SHP77 (cell line): ENCODE measurements at regions not wholly inside any gene's neighbourhood (a gene's known extent, or its start where the extent isn't known, plus 50 kb on each side); places are given as distances from the start of the nearest gene placed in this dataset.
"Not testable (repeated sequence)": the region's sequence is repeated elsewhere in the genome, so short reads cannot be mapped to it uniquely, and the experiment has no call there.

Source experiments
- DNase-seq, 2 experiments: peaks; one replicate each; lab custom pipeline; 2025; lab: John Stamatoyannopoulos, UW

DNA sequence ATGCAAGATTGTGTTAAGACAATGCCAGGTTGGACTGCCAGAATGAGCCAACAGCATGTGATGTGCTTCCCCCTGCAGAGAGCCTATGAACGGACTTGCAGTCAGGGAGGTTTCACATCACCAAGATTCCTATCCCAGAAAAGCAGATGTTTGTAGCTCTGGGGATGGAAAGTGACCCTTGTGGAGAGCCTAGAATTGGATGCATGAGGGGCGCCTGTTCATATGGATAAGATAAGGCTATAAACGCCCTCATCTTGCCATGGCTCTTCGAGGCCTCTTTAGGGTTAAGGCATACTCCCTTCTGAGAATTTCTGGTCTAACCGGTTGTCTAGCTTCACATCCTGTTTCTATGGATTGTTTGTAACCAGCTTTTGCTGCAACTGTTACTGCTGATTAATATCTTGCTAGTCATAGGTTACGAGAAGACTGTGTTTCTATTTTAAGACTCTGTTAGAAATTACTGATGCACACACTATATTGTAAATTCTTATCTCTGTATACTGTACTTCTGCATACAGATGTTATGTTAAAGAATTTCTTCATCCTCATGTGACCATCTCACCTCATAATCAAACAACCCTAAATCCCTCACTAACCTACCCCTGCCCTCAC lies 295.8 kb downstream of the PTGER3 start:
- DNase-seq = not testable (repeated sequence)

DNA sequence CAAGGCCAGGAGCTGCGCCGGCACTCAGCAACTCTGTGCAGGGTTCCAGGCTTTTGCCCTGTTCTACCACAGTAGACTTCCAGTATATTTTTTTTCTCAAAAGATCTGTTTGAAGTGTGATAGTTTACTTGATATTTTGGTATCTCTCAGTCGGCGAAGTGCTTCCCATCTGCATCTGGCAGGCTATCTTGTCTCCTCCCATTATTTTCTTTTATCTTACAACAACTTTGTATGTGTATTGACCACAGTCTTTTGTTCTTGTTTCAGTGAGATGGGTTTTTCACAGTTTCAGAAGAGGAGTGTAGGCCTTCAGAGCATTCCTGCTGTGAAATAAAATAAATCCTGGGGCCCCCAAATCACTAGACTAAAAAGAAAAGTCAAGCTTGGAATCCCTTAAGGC lies 292.9 kb downstream of the PTGER3 start:
- no peak for DNase-seq

DNA sequence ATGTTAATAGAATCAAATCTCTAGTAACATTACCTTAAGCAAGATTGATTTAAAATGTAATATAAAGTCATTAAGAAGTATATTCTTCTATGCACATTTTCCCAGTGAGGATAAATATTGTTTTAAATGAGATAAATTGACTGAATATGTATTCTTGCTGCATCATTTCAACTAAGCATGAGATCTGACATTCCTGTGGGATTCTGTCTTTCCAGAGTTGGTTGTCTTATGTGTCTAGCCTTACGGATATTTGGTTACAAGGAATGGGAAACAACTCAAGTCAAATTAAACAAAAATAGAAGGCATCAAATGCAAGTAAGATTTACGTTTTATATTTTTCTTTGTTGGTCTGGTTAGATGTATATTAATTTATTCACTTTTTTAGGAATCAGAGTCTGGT lies 287.5 kb downstream of the PTGER3 start:
- no peak for DNase-seq

DNA sequence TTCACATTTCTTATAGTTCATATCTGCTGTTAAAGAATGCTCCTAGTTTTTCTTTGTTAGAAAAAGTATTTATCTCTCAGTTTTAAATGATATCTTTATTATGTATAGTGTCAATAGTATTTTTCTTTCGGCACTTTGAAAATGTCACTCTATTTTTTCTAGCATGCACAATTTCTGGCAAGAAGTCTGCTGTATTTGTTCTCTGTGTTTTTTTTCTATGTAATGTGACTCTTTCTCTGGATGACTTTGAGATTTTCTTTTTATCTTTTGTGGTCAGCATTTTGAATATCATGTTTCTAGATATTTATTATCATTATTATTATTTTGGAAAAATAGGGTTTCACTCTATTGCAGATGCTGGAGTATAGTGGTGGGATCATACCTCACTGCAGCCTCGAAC lies 285.2 kb downstream of the PTGER3 start:
- no peak for DNase-seq

DNA sequence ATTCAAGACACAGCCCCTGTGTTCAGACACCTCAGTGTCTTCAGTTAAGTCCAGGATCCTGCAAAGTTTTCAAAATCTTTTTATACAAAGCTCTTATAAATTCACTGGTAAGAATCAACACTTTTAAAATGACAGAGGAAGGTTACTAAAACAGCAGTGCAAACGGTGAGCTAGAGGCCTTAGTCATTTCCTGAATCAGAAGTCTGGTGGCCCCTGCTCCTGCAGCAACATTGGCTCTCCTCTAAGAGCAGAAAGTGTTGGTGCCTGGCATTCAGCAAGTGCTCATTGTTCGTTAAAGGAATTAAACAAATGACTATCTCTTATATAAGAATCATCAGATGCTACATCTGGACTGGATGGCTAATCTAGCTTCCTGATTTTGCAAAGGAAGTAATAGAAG lies 282.9 kb downstream of the PTGER3 start:
- DNase-seq = no peak

DNA sequence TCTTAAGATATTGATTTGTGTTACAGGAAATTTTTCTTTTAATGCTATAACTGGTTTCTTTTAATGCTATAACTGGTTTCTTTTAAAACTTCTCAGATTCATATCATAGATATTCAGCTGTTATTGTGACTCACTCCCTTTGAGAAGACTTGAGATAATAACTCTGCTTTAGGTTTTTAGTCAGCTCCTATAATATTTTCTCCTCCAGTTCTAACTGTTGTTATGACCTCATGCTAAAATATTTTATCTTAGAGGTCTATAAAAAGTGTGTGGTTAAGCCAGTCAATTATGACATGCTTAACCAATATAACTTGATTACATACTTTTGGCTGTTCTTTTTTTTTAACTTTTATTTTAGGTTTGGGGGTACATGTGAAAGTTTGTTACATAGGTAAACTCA lies 280.2 kb downstream of the PTGER3 start:
- DNase-seq = no peak

DNA sequence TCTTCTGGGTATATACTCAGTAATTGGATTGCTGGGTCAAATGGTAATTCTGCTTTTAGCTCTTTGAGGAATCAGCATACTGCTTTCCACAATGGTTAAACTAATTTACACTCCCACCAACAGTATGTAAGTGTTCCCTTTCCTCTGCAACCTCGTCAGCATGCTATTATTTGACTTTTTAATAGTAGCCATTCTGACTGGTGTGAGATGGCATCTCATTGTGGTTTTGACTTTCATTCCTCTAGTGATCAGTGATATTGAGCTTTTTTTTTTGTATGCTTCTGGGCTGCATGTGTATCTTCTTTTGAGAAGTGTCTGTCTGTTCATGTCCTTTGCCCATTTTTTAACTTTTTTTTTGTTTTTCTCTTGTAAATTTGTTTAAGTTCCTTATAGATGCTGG lies 279.4 kb downstream of the PTGER3 start:
- DNase-seq = no peak

DNA sequence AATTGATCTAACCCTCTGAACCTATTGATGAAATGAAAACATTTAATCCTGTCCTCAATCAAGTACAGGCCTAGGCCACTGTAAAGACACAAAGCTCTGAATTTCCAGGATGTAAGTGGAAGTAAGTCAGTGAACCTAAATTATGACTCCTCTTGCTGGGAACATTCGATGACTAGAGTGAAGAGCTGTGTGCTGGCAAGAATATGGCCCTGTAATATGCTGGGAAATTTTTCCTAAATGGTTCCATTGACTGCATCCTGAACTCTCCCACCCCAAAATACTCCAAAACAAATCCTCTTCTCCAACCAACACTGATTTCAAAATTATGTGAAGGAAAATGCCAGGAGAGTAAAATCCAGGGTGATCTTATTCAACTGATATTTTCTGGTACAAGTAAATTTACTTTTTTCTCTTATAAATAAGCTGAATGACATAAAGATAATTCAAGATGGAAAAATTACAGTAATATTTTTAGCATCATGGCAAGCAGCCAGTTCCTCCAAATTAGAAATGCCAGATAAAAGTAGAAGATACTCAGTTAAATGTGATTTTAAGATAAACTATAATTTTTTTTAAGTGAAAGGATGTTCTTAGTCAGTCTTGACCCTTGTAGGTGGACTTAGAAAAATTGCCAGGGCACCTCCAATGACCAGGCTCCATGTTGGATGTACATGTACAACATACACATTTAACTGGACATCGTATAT lies 269.4 kb downstream of the PTGER3 start:
- DNase-seq = no peak

DNA sequence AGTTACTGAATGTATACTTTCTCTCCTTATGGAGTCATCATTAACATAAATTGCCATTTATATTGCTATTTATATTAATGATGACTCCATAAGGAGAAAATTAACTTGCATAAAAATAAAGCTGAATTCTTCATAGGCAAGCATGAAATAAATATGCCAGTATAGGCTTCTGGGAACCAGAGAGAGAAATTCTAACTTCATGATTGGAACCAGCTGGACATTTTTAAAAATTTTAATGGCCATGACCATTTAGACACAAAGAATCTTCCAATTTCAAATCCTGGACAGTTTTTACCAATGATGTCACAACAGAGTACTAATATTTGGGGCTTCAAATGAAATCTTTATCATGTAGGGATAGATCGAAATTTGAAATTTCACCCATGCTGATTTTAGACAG lies 268.7 kb downstream of the PTGER3 start:
- DNase-seq = no peak

DNA sequence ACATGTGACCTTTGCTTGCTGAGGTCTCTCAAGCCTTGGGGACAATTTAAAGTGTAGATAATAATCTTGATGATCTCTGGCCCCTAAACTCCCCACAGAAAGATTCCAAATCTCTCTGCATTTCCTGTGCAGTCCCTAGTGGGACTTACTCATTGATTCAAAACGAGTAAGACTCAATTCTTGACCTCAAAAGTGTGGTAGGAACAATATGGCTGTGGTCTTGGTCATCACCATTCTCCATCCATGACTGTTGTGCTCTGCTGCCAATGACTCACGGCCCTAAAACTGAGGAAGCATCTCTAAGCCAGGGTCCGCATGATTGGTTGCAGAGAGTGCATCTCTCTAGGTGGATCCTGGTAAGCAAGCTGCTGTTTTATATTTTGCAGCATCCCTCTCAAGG lies 268.0 kb downstream of the PTGER3 start:
- DNase-seq = no peak

DNA sequence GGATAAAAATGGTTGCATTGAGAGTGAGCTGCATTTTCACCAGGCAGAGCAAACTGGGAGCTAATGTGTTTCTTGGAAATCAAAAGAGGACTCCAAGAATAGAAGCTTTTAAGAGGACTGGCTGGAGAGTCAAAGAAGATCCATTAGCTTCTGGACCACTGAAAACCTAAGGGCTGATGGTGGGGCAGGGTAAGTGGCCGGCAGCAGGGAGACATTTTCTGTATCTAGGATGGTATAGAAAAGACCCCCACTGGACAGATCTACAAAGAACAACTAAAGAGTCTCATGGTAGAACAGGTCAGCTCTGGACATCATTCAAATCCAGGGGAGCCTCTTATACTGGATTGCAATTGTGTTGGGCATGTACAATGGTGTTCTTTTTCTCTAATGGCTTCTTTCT lies 262.3 kb downstream of the PTGER3 start:
- DNase-seq = no peak

DNA sequence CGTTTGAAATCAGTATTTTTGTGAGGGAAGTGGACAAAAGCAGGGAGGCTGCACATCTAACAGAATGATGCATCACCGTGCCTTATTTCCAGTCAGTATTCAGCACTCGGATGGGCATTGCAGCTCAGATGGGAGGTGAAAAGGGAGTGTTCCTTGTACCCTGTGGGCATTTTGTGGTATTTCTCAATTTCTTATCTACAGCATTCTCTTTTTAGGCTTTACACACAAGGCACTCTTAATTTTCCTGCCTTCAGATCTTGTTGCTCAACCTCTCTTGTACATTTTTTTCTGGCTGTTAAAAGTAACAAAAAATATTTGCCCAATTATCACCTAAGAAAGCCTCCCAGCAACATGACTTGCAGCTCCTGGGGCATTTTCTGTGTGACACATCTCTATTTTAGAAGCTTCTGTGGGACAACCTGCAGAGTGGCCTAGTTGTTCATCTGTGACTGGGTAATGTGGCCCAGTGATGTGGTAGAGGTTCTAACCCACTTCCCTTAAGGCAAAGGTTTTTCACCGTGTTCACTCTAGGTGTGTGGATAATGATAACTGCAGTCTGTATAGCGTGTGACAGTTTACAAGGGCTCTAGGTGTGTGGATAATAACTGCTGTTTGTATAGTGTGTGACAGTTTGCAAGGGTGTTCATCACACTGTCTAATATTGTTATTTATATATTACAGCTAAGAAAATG lies 257.2 kb downstream of the PTGER3 start:
- DNase-seq = no peak

DNA sequence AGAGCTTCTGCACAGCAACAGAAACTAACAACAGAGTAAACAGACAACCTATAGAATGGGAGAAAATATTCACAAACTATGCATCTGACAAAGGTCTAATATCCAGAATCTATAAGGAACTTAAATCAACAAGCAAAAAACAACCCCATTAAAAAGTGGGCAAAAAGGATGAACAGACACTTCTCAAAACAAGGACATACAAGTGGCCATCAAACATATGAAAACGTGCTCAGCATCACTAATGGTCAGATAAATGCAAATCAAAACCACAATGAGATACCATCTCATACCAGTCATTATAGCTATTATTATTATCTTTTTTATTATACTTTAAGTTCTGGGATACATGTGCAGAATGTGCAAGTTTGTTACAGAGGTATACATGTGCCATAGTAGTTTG lies 252.6 kb downstream of the PTGER3 start:
- not testable (repeated sequence) for DNase-seq

DNA sequence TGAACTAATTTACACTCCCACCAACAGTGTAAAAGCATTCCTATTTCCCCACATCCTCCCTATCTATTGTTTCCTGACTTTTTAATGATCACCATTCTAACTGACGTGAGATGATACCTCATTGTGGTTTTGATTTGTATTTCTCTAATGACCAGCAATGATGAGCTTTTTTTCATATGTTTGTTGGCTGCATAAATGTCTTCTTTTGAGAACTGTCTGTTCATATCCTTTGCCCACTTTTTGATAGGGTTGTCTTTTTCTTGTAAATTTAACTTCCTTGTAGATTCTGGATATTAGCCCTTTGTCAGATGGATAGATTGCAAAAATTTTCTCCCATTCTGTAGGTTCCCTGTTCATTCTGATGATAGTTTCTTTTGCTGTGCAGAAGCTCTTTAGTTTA lies 251.3 kb downstream of the PTGER3 start:
- DNase-seq = not testable (repeated sequence)

DNA sequence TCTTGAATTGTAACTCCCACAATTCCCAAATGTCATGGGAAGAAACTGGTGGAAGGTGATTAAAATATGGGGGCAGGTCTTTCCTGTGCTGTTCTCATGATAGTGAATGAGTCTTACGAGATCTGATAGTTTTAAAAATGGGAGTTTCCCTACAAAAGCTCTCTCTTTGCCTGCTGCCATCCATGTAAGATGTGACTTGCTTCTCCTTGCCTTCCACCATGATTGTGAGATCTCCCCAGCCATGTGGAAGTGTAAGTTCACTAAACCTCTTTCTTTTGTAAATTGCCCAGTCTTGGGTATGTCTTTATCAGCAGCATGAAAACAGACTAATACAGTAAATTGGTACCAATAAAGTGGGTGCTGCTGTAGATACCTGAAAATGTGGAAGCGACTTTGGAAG lies 245.0 kb downstream of the PTGER3 start:
- not testable (repeated sequence) for DNase-seq

DNA sequence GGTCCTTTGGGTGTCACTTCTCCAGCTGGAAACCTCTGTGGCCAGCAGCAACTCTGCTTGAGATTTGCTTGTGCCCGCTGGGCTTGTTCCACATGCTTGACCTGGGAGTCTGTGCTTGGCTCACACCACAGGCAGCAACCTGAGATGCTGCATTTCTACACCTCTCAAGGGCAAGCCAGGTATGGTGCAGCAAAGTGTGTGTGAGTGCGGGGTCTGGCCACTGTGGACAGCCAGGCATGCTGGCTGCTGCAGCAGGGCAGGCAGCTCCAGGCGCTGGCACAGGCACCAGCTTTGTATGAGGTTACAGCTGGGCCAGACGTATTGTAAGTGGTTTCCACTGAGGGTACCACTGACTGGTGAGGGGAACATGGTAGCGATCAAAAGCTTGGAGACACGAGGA lies 242.0 kb downstream of the PTGER3 start:
- no peak for DNase-seq

DNA sequence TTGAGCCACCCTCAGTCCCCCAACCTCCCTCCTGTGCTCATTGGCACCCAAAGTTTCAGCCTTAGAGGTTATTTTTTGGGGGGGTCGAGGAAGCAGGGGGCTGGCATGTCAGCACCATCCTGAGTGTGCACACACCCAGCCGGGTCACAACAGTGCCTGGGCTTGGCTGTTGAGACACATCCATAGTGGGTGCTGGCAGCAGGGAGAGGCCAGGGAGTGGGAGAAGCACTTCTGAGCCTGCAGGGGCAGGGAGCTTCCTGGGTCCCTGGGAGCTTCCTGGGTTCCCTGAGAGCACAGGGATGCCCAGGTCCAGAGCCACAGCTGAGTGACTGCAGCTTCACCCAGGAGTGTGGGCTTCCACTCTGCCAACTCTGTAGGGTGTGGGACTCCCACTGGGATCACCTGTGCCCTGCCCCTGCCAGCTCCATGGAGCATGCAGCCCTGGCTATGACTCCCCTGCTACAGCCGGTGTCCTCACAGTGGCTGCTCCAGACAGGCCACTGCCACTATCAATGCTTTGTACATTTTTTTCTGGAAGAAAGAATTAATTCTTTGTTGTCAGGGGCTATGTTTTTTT lies 240.4 kb downstream of the PTGER3 start:
- DNase-seq = no peak

DNA sequence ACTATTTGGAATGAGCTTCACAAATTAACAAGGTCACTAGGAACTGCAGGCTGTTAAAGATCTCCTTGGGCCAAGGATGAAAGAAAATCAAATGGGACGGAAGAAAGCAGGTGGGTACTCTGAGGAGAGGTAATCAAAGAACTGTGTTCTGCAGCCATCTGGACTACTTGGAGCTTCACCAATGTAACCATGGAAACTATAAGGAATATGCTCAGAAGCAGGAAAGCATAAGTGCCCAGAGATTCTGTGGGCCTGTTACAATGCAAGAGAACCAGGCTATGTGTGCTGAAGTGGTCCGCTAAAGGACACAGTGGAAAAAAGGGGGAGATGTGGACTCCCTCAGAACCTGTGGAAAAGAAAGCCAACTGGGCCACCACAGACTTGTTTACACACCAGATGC lies 238.5 kb downstream of the PTGER3 start:
- no peak for DNase-seq

DNA sequence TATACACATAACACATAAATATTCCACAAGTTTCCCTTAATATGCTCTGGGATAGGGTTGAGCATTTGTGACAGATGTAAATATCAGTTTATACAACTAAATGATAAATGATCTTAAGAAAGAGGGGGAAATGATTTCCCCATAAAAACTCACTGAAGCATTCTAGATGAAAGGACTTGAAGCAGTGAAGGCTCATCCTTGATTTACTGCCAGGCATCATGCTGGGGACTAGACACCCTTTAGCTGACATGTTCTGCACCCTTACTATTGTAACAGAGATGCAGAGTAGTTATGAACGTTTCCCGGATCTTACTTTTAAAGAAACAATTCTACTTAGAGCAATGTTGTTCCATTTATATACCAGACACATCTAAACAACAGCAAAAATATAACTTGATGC lies 235.8 kb downstream of the PTGER3 start:
- DNase-seq = no peak

DNA sequence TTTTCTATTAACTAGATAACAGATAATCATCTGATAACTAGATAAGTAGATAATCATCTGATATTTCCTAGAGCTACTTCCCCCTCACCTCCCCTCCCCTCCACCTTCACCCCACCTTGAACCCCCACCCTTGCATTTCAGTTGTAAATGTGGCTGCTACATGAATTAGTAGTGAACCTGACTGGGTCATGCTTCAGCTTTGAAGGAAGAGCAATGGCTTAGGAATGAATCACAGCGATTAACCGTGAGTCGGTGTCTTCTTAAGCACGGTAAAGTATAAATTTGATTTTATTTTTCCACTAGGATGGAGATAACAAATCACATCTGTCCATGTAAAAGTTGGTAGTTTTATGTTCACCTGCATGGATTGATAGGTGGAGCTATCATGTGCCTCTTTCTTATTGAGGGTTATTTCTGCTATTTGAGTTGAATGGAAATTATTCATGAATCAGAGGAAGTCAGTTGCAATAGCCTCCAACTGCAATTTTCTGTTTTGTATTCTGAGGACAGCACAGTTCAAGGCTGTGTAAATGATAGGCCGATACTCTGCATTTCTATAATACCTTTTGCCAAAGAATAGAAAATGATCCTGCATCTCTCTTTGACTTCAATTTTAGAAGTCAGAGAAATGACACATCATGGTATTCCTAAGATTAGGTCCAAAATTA lies 235.0 kb downstream of the PTGER3 start:
- no peak for DNase-seq

DNA sequence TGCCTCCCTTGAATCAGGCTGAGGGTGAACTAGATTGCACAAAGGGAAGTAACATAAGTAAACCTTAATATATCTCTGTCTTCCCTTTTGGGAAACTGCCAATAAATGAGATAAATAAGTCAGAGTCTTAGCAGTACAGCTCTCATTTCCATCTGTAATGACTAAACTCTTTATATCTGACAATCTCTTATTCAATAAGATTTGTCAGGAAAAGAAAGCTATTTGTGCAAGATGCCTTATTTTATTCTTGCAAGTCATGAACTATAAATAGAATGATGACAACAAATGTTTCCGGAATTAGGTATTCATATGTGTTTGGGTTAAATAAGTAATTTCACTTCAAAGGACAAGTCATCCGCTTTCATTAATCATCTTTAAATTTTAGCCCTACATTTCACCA lies 229.2 kb downstream of the PTGER3 start:
- no peak for DNase-seq

DNA sequence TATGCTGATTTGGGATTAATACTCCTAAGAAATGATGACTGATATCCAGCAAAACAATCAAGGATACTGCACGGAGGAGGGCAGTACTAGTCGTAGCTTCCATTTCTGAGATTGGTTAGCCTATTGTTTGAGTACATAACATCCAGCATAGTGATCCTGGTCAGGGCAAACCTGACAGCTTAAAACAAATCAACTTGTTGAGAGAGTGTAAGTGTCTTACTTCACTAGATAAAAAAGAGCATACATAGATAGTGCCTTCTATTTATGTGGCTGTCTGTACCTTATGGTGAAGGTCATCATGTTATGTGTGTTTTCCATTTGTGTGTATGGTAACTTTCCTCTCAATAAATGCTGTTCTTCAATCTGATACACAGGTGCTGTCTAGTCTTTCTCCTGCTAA lies 228.4 kb downstream of the PTGER3 start:
- DNase-seq = no peak

DNA sequence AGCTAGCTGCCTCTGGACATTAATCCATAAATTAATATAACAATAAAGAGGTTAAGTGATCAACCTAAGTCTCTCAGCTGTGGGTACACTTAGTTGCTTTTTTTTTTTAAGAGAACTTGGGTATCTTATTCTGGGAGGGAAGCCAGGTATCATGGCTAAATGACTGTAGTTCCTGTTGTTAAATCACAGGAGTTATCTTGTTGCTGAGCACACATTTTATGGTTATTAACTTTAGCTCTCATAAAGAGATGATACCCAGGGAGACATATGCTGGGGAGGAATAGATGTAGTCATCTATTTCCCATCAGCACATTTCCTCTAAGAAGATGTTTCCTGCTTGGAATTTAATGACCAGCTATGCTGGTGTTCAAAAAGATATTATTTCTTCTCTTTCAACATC lies 227.8 kb downstream of the PTGER3 start:
- DNase-seq = no peak
